Activated gamma-delta T cell (primary cell): ENCODE measurements at regions not wholly inside any gene's neighbourhood (a gene's known extent, or its start where the extent isn't known, plus 50 kb on each side); places are given as distances from the start of the nearest gene placed in this dataset.
"Not testable (repeated sequence)": the region's sequence is repeated elsewhere in the genome, so short reads cannot be mapped to it uniquely, and the experiment has no call there.

Experiments
- DNase-seq: peaks from one replicate; lab custom pipeline; 2025; lab: John Stamatoyannopoulos, UW

DNA sequence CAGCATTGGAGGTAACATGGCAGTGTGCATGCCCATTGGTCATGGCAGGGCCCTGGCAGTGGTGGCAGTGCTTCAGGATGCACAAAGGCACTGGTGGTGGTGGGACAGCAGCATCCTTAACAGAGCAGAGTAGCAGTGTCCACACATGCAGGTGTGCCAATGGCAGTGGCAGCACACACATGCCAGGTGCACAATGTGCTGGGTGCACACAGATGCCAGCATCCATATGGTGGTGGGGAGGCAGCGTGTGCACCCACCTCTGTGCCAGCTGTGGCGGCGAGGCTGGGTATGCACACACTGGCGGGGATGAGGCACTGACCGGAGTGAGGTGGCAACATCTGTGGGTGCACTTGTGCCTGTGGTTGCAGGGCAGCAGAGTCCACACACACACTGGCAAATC is 150.6 kb downstream of the SI start:
- no peak for DNase-seq

DNA sequence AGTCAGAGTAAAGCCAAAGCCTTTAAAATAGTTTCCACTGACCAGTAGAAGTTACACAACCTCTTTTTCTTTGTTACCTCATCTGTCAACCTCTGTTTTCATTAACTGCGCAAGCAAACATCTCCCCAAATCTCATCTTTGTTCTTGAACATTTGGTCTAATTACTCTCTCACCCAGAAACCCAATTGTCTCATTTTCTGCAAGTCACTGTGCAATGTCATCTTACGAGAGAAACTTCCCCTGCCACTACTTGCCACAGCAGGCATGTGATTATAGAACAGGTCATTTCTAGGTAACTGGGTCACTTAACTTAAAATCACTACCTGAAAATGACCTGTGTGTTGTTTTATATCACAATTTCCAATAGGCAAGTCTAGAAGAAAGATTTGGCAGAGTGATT is 159.4 kb downstream of the SI start:
- DNase-seq = no peak

DNA sequence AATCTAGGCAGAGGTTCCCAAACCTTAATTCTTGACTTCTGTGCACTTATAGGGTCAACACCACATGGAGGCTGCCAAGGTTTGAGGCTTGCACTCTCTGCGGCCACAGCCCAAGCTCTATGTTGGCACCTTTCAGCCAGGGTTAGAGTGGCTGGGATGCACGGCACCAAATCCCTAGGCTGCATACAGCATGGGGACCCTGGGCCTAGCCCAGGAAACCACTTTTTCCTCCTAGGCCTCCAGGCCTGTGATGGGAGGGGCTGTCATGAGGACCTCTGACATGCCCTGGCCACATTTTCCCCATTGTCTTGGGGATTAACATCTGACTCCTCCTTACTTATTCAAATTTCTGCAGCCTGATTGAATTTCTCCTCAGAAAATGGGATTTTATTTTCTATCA is 165.4 kb downstream of the SI start:
- no peak for DNase-seq

DNA sequence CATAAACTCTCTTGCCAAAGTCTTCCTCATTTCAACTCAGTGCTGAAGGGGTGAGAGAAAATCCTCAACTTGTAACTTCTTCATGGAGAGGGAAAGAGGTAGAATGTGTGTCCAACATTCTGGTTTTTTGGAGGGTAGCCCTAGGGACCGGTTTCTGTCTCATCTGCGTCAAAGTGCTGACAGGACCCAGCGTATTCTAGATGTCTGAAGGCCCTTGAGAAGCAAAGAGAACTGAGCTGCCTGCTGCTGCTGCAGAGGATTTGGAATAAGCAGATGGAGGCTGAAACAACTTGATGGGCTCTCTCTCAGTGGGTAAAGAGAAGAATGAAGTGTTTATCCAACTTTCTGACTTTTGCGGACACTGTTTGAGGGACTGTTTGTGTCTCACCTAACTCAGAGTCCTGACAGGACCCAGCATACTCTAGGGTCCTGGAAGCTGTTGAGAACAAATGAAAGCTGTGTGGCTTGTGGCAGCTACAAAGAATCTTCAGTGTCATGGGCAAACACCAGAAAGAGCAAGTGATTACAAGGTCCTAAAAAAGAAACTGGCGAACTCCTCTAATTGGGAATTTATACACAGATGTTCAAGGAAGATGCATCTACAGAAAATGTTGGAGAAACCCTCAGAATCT is 174.4 kb downstream of the SI start:
- DNase-seq = no peak

DNA sequence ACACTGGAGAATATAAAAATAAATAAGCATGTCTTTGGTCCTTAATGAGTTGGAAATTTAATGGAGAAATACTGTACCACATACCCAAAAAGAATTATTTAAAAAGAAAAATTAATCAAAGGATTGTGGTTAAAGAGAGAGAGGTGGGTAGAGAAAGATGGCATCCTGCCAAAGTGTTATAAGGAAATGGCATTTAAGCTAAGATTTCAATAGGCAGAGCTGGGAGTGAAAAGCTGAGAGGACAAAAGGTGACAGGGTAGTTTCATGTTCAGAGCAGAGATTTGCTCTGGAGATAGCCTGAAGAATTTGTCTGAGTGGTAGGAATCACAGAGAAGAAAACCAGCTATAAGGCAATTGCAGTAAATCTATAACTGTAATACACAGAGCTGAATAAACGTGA is 181.0 kb downstream of the SI start:
- no peak for DNase-seq

DNA sequence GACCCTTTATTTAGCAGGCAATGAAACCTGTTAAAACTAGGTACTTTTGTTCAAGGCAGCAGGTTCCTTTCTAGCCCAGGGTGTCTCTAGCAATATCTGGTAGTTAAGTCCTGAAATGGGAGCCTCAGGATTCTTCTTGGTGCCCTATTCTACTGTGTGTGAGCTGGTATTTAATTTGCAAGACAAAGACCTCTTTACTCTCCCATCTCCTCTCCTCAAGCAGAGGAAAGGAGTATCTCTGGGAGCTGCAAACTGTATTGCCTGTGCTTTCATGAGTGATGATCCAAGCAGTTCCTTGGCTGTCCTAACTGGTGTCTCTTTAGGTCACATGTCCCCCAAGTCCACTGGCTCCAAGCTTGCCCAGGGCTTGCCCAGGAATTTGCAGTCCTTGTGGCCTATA is 188.2 kb downstream of the SI start:
- no peak for DNase-seq

DNA sequence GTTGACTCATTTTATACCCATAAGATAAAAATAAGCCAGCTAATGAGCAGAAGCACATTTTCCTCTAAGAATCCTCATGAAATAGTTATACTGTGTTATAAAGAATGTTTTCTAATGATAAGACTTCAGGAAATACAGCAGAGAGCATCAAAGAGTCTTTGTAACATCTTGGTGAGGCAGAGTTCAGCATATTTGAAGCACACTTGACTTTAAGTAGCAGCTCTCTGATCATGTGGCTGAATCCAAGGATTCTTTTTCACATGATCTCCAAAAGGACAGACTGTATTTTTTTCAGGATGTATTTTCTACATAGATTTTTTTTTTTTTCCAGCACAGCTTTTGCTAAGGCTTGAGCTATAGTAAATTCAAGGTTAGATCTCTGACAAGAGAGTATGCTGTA is 195.1 kb downstream of the SI start:
- no peak for DNase-seq

DNA sequence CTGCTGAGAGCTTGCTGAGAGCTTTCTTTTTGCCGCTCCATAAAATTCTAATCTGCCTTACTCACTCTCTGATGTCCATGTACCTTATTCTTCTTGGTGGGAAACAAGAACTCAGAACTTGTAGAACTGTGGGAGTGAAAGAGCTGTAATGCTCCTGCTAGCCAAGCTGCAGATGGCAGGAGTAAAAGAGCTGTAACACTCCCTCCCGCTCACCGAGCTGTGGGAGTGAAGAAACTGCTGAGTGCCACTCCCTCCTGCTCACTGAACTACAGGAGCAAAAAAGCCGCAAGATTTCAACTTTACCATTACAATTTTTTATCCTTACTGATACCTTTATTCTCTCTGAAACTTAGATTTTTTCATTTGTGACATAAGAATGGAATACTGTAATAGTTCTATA is 199.1 kb downstream of the SI start:
- DNase-seq = no peak

DNA sequence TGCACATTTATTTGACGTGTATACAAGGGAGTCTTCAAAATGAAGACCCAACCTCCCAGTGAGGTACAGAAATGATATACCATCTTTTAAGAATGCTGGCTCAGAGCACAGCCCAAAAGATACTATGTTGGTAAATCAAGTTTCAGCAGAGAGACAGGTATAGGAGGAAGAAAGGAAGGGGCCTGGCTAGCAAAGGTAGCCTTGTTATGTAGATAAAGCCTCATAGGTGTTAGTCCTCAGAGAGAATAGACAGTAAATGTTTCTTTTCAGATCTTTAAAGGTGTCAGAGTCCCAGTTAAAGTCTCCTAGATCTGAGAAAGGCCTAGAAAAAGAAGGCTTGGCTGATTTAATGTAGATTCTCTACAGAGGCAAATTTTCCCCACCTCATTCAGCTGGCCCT is 213.8 kb downstream of the SI start:
- DNase-seq = no peak

DNA sequence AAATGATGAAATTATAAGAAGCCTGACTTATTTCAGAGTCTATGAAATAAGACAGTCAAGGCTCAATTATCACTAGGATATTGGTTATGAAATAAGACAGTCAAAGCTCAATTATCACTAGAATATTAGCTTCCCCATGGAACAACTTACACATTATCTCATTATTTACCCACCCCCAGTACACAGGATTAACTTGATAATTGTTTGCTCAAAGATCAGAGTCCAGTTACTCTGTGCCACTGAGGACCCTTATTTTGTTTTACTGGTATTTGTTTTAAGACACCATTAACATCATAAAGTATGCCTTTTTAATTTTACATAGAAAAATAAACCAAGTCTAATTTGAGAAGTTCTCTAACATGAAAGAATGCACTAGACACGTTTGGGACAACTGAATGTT is 225.4 kb downstream of the SI start:
- no peak for DNase-seq

DNA sequence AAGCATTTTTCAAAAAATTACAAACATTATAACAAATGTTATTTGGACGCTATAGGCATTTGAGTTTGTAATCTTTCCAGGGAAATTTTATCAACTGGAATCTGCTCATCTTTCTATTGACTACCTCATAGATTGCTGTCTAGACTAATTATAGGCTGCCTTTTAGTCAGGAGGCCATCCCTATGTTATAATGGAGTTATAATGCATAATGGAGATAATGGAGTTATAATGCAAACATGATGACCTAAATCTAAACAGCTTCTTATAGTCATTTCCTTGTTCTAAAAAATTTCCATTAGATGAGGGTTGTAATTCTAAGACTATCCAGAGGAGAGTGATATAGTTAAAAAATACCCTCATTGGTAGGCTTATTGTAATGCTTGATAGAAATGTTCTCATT is 226.4 kb downstream of the SI start:
- no peak for DNase-seq

DNA sequence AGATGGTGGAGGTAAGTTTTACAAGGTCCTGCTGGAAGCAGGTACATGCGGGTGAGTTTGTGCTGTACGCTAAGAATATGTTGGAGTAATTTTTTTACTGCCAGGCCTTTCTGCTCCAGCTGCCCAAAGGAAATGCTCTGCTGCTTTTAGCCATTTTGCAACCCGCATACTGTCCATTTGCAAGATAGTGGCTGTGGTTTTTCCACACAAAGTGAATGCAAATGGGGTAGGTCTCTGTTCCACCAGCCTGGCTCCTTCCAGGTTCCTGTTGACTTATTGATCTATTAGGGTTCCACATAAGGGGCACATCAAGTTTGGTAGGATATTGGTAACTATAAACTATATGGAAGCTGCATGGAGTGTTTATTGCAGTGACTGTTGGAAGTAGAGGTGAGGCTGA is 227.1 kb downstream of the SI start:
- no peak for DNase-seq

DNA sequence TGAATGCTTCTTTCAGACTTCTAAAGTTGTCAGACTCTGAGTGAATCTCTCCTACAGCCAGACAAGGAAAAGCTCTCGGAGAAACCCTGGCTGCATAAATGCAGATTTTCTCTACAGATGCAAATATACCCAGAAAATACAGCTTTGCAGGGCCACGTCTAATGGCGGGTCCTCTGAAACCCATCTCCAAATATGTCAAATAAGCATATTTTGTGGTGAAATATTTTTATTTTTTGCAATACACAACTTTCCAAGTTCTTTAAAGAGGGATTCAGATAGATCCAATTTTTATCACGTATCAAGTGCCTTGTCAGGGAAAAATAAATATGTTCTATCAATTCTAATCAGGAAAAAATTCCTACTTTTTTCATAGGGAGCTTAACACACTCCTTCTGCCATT is 229.4 kb downstream of the SI start:
- DNase-seq = no peak

DNA sequence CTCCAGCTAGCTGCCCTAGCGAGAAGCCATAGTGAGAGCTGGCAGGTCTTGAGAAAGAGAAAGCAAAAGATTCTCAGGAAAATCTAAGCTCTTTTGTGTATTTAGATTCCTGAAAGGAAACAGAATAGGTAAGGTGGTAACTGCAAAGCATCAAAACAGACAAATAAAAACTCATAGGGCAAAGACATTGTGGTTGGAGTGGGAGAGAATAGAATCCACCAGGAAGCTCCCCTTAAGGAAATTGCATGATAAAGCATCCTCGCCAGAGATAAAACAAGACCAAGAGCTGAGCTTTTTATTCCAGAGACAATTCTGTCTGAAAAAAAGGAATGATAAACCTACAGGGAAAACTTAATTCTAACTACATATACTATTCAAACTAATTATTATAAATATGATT is 232.6 kb downstream of the SI start:
- DNase-seq = no peak

DNA sequence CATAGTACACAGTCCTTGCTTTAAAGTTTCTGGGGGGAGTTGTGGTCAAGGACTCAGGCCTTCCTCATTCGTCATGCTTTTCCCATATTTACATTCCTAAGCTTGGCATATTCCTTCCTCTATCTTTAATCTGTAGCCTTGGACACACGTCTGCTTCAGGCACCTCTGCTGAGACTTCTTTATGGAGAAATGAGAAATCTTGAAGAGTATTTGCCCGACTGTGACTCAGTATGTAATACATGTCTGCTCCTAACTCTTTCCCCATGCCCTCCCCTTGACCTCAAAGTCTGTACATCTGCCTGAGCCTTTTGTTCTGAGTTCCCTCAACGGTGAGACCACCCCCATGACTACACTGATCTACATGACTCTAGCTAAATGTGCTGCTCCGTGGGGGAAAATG is 246.1 kb downstream of the SI start:
- DNase-seq = no peak

DNA sequence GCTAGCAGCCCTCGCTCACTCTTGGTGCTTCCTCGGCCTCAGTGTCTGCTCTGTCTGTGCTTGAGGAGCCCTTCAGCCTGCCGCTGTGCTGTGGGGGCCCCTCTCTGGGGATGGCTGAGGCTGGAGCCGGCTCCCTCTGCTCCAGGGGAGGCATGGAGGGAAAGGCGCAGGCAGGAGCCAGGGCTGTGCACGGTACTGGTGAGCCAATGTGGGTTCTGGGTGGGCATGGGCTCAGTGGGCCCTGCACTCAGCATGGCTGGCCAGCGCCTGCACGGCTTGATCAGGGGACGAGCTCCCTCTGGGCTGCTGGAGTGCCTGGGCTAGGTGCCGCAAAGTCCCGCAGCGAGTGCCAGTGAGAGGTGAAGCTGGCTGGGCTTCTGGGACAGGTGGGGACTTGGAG is 260.0 kb downstream of the SI start:
- DNase-seq = no peak

DNA sequence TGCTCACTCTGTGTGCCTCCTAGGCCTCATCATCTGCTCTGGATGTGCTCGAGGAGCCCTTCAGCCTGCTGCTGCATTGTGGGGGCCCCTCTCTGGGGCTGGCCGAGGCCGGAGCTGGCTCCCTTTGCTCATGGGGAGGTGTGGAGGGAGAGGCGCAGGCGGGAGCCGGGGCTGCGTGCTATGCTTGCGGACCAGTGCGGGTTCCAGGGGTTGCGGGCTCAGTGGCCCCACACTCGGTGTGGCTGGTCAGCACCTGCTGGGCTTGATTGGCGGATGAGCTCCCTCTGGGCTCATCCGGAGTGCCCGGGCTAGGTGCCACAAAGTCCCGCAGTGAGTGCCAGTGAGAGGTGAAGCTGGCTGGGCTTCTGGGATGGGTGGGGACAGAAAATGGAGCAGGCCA is 264.2 kb downstream of the SI start:
- no peak for DNase-seq

DNA sequence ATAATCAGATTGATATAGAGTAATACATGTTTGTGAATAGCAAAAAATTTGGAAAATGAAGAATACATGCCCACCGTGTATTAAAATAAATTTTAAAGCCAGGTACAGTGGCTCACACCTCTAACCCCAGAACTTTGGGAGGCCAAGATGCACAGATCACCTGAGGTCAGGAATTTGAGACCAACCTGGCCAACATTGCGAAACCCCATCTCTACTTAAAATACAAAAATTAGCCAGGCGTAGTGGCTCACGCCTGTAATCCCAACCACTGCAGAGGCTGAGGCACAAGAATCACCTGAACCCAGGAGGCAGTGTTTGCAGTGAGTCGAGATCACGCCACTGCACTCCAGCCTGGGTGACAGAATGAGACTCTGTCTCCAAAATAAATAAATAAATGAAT is 266.3 kb downstream of the SI start:
- no peak for DNase-seq

DNA sequence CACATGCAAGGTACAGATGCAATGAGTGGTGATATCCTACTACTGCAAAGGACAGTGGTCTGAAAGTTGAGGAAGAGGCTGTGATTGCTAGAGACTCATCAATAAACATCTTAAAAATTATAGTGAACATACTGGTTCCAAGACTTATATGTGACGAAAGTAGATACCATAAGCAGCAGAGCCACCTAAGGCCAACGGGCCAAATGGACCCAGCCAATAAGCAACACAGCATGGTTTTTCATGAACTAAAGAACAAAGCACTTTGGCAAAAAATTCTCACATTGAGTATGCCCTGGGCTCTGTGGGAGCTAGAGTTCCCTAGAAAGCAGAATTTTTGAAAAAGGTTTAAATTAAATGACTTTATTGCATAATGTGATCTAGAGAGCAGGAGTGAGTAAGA is 272.1 kb downstream of the SI start:
- DNase-seq = no peak

DNA sequence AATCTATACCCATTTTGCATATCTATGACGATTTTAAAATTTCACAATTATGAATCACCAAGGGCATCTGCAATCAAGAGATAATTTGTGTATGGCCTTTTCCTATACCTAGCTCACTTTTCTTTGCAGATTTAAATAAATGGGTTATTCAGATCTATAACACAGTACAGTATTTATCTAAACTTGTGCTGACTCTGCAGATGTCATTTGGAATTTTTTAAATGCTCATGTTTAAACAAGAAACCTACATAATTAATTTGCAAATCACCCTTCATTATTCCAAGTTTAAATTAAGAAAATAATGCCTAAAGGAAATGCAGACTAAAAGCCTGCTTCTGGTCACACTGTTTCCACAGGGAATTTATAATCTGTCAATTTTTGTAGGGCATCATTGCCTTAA is 284.2 kb downstream of the SI start:
- no peak for DNase-seq

DNA sequence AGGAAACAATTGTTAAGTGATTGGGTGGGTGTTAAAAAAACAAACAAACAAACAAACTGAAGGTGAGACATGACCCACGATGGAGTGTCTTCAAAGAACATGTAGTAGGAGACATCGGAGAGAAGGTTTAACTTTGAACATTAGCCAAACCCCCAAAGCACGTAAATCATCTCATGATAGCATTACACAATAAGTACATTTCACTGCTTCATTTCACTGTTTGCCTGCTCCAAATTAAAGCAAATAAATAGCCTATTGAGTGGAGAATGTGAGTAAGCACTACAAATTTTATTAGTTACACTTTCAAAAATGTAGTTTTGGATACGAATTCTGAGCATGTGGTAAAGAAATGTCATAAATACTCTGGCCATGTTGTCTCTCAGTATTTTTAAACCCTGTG is 287.0 kb downstream of the SI start:
- no peak for DNase-seq

DNA sequence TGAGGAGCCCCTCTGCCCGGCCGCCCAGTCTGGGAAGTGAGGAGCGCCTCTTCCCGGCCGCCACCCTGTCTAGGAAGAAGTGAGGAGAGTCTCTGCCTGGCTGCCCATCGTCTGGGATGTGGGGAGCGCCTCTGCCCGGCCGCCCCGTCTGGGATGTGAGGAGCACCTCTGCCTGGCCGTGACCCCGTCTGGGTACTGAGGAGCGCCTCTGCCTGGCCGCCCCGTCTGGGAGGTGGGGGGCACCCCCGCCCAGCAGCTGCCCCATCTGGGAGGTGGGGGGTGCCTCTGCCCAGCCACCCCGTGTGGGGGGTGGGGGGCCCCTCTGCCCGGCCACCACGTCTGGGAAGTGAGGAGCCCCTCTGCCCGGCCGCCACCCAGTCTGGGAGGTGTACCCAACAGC is 293.9 kb downstream of the SI start:
- DNase-seq = not testable (repeated sequence)

DNA sequence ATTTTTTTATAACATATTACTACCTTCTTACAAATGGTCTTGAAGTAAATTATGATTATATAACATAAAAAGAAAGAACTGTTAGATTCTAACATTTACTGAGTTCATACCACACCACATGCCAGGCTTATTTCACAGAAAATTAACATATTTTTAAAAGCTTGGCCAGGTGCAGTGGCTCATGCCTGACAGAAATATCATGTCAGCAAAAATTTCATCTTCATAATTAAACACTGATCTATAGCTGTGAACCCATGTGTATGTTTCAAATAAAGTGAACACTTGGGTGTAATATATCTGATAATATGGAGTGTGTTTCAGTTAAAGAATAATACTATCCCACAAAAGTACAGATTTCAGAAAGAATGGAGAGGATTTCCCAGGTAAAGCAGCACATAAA is 296.5 kb downstream of the SI start:
- no peak for DNase-seq

DNA sequence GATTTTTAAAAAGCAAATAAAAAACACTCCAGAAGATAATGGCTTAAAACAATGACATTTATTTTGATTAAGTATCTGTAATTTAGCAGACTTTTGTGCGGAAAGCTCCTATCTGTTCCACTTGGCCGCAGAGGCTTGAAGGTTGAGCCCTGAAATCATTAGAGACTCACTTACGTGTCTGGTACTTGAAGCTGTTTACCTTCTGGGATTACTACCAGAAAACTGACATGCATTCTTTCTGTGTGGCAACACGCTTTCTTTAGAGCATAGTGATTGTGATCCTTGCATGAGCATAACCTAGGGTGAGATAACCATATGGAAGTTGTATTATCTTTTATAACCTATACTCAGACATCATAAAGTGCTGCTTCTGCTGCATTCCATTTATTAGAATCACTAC is 298.5 kb downstream of the SI start:
- DNase-seq = no peak

DNA sequence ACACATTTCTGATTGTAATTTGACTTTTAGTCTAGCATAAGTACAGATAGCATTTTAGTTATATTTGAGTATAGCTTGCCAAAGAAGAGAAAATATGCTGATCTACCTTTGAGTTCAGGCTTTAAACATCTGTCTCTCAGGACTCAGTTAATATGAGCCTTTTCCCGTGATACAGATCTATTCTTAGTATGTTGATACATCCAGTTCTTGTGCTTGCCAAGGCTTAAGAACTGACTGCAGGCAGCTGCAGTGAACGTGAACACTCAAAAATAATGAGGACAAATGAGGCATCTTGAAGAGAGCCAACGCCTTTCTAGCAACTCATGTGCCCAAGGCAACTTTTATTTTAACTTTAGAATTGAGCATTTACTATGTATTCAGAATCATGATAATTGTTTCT is 325.5 kb downstream of the SI start:
- no peak for DNase-seq
